B cell (primary cell): ENCODE measurements at regions not wholly inside any gene's neighbourhood (a gene's known extent, or its start where the extent isn't known, plus 50 kb on each side); places are given as distances from the start of the nearest gene placed in this dataset.

Source experiments
- EZH2 ChIP-seq: IDR thresholded peaks from 2 replicates; pipeline ENCODE4 v1.6.1; 2012; ENCODE audit warnings: borderline replicate concordance, low read depth, mild to moderate bottlenecking, moderate library complexity, low read length; ENCODE audit not compliant: insufficient read depth, poor library complexity, severe bottlenecking
- TF ChIP-seq, protein P1 (sequence below): fragments of 200-600 bp; IDR thresholded peaks from one replicate; pipeline ENCODE4 v1.8.0; 2022; ENCODE audit warnings: antibody characterized with exemption, mild to moderate bottlenecking

DNA sequence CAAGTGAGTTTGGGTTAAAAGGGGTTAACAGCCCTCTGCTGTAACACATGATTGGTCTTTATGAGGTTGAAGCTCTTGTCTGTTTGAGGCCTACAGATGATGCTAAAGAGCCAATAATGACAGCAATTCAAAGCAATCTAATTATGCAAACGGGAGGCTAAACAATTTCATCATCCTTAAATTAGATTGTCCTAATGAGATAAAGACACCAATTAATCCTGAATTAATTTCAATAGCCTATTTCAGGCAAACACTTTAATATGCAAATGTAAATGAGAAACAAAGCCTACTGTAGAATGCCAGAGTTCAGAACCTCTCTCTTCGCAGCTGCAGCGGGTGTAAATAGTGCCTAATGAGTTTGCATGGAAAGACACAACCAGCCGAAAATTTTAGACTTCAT lies 504.7 kb upstream of the PBX1 start:
- TF ChIP-seq, protein P1, sequence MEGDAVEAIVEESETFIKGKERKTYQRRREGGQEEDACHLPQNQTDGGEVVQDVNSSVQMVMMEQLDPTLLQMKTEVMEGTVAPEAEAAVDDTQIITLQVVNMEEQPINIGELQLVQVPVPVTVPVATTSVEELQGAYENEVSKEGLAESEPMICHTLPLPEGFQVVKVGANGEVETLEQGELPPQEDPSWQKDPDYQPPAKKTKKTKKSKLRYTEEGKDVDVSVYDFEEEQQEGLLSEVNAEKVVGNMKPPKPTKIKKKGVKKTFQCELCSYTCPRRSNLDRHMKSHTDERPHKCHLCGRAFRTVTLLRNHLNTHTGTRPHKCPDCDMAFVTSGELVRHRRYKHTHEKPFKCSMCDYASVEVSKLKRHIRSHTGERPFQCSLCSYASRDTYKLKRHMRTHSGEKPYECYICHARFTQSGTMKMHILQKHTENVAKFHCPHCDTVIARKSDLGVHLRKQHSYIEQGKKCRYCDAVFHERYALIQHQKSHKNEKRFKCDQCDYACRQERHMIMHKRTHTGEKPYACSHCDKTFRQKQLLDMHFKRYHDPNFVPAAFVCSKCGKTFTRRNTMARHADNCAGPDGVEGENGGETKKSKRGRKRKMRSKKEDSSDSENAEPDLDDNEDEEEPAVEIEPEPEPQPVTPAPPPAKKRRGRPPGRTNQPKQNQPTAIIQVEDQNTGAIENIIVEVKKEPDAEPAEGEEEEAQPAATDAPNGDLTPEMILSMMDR: no peak
- TF ChIP-seq EZH2: no peak
